ENCODE measurements at regions not wholly inside any gene's neighbourhood (a gene's known extent, or its start where the extent isn't known, plus 50 kb on each side); places are given as distances from the start of the nearest gene placed in this dataset.

- Histone ChIP-seq H3F3A (ENCODE audit: low read length, unreplicated experiment) (no peaks in the 10 kb centered on the region), H3K4me2 (ENCODE audit: low read length) (no peak overlapping the region), H3K4me3 (ENCODE audit: low read length) (no peak overlapping the region), H3K27me3 (ENCODE audit: low read length) (no peaks in the 10 kb centered on the region), H3K9ac (ENCODE audit: low read length) (no peak overlapping the region), H3K4me1 (ENCODE audit: insufficient read depth, low read length) (peaks cover 26% of the 10 kb centered on the region), H3K27ac (ENCODE audit: low read length) (no peak overlapping the region), H3K36me3 (ENCODE audit: low read depth, low read length) (no peaks in the 10 kb centered on the region), H3K9me3 (ENCODE audit: low read length) (no peaks in the 10 kb centered on the region), H2AFZ (ENCODE audit: low read length) (no peak overlapping the region), H3K9me2 (replicated peaks; ENCODE audit: low read length) (no peaks in the 10 kb centered on the region), H4K20me1 (ENCODE audit: low read length) (no peaks in the 10 kb centered on the region), H3K79me2 (ENCODE audit: low read length) (no peaks in the 10 kb centered on the region)
- TF ChIP-seq EZH2 (IDR thresholded peaks at IDR 0.05; ENCODE audit: low read length, unreplicated experiment) = no peak
- no peak for TF ChIP-seq EZH2phosphoT487 (IDR thresholded peaks at IDR 0.05; ENCODE audit: borderline replicate concordance, low read length)
- TF ChIP-seq CTCF (conservative IDR thresholded peaks at IDR 0.05; ENCODE audit: low read depth, low read length) = no peak
- DNase-seq (no peak), ATAC-seq (no peak)
- CTCF ChIA-PET = no interaction called here
- intact Hi-C loops (cut with micrococcal nuclease) = no loop called here
- POLR2A ChIA-PET (ENCODE audit: unreplicated experiment) = no interaction called here
- BruUV-seq (replicated peaks) = no TSS peak
Observed at GRCh38 chr6:22401932-22402331, 105.1 kb upstream of the PRL start.

DNA sequence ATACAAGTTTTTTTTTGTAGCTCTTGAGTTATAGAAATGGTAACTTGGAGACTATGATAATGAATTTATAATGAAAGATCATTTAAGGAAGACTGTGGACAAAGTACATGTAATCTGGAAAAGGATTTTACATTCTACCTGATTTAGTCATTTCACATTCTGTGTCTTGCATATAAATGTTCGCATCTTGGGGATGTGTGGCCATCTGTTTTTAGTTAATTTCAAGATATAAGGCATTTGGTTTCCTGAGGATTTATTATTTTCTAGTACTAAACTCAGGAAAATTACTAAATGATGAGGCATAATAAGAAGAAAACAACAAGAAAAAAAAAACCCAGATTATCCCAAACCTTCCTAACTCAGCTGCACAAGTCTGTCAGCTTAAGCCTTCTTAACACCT, 112.7 kb upstream of the PRL start:
- ChIA-PET CTCF (no interaction called here), POLR2A (ENCODE audit: unreplicated experiment) (interaction anchor here (0.6 kb wide), 1 partner anchor 20 kb away, joined by 4 read pairs; no protein-coding TSS in a partner anchor)
- H3K9ac ChIP-seq (ENCODE audit: low read length) = no peak overlapping the region
- H3F3A ChIP-seq (ENCODE audit: low read length, unreplicated experiment) = no peaks in the 10 kb centered on the region
- no peak overlapping the region for H2AFZ ChIP-seq (ENCODE audit: low read length)
- DNase-seq = no peak
- no peaks in the 10 kb centered on the region for H3K36me3 ChIP-seq (ENCODE audit: low read depth, low read length)
- H3K4me3 ChIP-seq (ENCODE audit: low read length) = no peak overlapping the region
- TF ChIP-seq EZH2 (IDR thresholded peaks at IDR 0.05; ENCODE audit: low read length, unreplicated experiment) = no peak
- TF ChIP-seq EZH2phosphoT487 (IDR thresholded peaks at IDR 0.05; ENCODE audit: borderline replicate concordance, low read length) = no peak
- TF ChIP-seq CTCF (conservative IDR thresholded peaks at IDR 0.05; ENCODE audit: low read depth, low read length) = no peak
- intact Hi-C loops (cut with micrococcal nuclease) = no loop called here
- no peak overlapping the region for H3K4me2 ChIP-seq (ENCODE audit: low read length)
- no peaks in the 10 kb centered on the region for H3K4me1 ChIP-seq (ENCODE audit: insufficient read depth, low read length)
- H3K9me3 ChIP-seq (ENCODE audit: low read length) = no peaks in the 10 kb centered on the region
- H3K79me2 ChIP-seq (ENCODE audit: low read length) = no peaks in the 10 kb centered on the region
- no peaks in the 10 kb centered on the region for H4K20me1 ChIP-seq (ENCODE audit: low read length)
- no peaks in the 10 kb centered on the region for H3K27me3 ChIP-seq (ENCODE audit: low read length)
- no TSS peak for BruUV-seq (replicated peaks)
- no peaks in the 10 kb centered on the region for H3K9me2 ChIP-seq (replicated peaks; ENCODE audit: low read length)
- no peak for ATAC-seq
- no peak overlapping the region for H3K27ac ChIP-seq (ENCODE audit: low read length)

DNA sequence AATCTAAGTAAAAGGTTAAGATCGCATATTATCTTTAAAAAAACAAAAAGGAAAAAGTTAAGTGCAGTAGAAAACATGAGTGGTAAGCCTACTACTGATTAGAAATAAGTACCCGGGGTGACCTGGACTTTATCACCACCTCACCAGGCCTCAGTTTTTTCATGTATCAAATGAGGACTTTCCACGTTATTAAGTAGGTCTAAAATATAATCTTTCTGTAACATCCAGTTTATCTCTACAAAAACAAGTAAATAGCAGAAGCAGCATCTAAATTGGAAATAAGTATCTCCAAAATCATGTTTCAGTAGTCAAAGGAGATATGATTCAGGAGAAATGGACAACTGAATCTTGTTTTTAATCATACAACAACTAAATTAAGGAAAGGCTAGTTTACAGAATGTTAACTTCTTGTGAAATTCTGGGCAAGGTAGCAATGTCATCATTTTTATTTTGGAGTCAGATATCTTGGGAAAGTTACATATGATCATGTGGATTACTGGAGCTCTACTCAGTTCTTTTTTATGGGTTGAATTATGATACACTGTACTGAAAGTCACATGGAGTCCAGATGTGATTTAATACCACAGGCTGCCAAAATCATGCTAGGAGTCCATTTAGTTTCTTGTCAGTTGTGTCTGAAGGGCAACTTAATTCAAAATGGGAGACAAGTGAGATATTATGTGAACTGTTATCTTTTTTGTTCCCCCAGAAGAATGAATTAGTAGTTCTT, 114.7 kb upstream of the PRL start:
- Histone ChIP-seq H3K9ac (ENCODE audit: low read length) (no peak overlapping the region), H3F3A (ENCODE audit: low read length, unreplicated experiment) (no peaks in the 10 kb centered on the region), H4K20me1 (ENCODE audit: low read length) (no peaks in the 10 kb centered on the region), H3K9me2 (replicated peaks; ENCODE audit: low read length) (no peaks in the 10 kb centered on the region), H3K79me2 (ENCODE audit: low read length) (no peaks in the 10 kb centered on the region), H3K9me3 (ENCODE audit: low read length) (no peaks in the 10 kb centered on the region), H3K4me2 (ENCODE audit: low read length) (no peak overlapping the region), H3K27me3 (ENCODE audit: low read length) (no peaks in the 10 kb centered on the region), H3K27ac (ENCODE audit: low read length) (no peak overlapping the region), H3K4me1 (ENCODE audit: insufficient read depth, low read length) (no peaks in the 10 kb centered on the region), H3K36me3 (ENCODE audit: low read depth, low read length) (no peaks in the 10 kb centered on the region), H2AFZ (ENCODE audit: low read length) (no peak overlapping the region), H3K4me3 (ENCODE audit: low read length) (no peak overlapping the region)
- CTCF ChIA-PET = no interaction called here
- TF ChIP-seq CTCF (conservative IDR thresholded peaks at IDR 0.05; ENCODE audit: low read depth, low read length) (no peak), EZH2phosphoT487 (IDR thresholded peaks at IDR 0.05; ENCODE audit: borderline replicate concordance, low read length) (no peak), EZH2 (IDR thresholded peaks at IDR 0.05; ENCODE audit: low read length, unreplicated experiment) (no peak)
- ATAC-seq (no peak), DNase-seq (no peak)
- intact Hi-C loops (cut with micrococcal nuclease) = no loop called here
- BruUV-seq (replicated peaks) = no TSS peak
- POLR2A ChIA-PET (ENCODE audit: unreplicated experiment) = no interaction called here

Data from PC-3 (cell line).